Endometrium (tissue), 2 donors: ENCODE measurements at regions not wholly inside any gene's neighbourhood (a gene's known extent, or its start where the extent isn't known, plus 50 kb on each side); places are given as distances from the start of the nearest gene placed in this dataset.
"Not testable (repeated sequence)": the region's sequence is repeated elsewhere in the genome, so short reads cannot be mapped to it uniquely, and the experiment has no call there.

Source experiments
- FAIRE-seq: peaks from 2 replicates; lab custom pipeline; 2012; peaks lifted over from hg19 to GRCh38; lab: Jason Lieb, UNC
- donor health status: control.
- donor health status: control.

DNA sequence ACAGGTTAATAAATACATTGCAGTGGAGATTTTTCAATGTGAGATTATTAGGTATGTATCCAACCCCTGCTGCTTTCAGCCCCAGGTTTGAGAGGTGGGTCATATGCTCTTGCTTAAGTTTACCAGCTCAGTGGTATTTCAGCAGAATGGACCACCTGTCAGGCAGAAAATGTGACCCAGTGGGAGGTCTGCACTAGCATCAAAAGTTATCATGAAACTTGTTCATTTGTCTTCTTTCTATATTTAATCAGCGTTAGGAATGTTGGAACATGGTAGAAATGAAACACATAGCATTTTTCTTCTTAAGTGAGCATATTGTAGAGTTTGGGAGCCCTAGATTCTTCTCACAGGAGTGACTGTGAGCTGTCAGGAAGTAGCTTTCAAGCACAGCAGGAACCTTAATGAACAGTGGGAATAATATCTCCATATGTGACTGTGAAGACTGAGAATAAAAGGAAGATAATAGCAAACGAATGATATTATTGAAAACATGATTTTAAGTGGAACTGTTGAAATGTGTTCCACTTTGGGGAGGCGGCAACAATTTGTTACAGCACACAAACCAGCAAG lies 596.9 kb upstream of the CDH6 start:
- FAIRE-seq: no peak

DNA sequence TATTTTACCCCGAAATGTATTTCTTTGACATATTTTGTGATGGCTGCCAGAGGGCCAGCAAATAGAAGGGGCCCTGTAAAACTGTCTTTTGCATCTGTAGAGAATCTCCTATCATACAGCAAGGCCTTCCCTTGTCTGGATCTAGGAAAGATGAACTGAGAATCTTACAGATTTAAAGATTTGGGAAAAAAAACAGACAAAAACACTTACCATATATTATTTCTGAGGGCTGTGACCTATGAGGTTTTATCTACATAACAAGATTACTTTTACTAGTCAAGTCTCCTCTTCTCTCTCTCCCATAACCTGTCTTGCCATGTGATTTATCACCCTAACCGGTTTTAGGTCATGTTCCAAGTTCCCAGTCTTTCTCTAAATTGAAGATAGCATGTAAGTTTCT lies 599.2 kb upstream of the CDH6 start:
- FAIRE-seq: no peak

DNA sequence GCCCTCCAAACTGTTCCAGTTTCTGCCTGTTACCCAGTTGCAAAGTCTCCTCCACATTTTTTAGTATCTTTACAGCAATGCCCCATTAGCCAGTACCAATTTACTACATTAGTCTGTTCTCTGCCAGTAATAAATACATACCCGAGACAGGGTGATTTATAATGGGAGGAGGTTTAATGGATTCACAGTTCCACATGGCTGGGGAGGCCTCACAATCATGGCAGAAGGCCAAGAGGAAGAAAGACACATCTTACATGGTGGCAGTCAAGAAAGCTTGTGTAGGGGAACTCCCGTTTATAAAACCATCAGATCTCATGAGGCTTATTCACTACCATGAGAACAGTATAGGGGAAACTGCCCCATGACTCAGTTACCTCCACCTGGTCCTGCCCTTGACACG lies 600.7 kb upstream of the CDH6 start:
- FAIRE-seq: no peak

DNA sequence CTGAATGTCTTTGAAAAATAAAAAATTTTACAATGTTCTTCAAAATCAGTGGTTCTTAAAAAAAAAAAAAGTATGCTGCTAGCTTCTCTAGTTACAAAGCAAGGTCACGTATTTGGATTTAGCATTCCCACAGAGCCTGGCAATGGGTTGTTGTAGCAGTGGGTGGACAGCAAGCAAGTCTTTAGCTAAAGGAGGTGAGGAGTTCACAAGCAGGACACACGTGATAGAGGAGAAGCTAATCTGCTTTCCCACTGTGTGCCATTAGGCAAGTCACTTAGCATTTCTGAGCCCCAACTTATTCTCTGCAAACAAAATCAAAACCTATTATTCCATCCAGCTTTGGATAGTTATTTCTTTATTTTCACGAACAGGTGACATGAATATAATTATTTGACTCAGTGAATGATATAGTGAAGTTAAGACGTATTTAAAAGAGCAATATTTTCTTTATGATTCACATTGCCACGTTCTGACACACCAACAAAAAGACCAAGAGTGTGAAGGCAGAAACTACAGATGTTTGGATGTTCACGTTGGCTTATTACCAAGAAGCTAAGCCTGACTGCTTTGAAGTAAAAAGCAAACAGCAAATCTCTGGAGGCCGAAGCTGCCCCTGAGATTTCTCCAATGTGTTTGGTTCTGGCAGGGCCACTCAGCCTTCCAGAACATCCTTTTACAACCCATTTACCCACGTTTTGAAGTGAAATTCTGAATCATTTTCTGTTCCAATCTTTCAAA lies 612.1 kb upstream of the CDH6 start:
- FAIRE-seq: no peak

DNA sequence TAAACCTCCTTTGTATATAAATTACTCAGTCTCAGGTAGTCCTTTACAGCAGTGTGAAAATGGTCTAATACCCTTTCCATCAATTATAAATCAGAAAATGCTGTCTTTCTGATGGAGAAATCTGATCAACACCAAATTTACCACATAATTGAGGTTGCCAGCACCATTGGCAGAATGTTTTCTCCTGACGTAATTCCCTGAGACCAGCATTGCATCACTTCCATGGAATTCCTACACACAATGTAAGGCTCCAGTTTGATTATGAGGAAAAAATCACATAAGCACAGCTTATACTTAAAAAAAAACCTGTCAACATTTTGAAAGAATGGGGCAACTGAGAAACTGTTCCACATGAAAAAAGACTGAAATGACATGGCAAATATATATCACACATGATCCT lies 618.7 kb upstream of the CDH6 start:
- FAIRE-seq: no peak

DNA sequence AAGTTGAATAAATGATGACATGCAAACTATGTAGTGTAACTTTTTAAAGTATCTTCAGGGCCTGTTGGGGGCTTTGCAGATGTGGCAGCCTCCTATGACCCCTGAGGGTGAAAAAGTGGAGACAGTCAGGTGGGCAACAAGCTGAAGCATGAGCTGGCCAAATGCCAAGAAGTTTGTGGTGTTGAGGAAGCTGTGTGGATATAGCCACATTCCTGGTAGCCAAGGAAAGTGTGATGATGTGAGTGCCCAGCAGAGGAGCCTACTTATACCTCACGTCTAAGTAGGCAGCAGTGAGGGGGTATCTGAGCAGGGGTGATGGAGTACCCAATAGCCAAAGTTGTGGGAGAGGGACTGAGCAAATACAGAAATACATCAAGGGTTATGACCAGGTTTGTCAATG lies 621.2 kb upstream of the CDH6 start:
- FAIRE-seq: no peak

DNA sequence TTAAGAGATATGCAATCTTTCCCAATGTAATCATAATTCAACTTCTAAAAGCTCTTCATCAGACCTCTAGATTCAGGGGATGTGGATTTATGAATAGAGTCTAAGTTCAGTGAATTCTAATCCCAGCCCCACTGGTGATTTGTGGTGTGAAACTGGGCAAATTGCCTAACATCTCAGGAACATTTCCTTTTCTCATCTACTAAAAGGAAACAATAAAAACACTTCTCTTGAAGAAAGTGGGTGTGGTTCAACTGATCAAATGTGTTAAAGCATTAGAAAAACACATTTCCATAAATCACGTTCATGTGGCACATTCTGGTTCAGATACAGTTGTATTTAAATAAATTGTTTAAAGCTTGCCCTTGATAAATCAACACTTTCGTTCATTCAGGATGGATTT lies 631.7 kb upstream of the CDH6 start:
- FAIRE-seq: no peak

DNA sequence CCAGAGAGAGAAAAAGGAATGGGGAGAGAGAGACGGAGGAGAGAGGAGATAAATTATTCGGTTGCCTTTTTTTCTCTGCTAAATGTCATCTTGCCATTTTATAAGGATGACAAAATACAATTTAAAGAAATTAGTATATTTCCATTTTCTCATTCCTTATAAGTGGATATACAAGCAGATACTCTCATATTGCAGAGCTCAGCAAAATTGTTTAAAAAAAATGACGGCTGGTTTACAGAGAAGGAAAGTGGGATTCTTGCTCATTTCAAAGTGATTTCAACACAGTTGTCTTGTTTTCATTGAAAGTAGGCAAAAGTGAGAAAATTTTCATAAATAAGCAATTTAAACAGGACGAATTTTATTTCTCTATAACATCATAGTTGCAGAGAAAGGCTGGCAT lies 641.9 kb upstream of the CDH6 start:
- no peak for FAIRE-seq

DNA sequence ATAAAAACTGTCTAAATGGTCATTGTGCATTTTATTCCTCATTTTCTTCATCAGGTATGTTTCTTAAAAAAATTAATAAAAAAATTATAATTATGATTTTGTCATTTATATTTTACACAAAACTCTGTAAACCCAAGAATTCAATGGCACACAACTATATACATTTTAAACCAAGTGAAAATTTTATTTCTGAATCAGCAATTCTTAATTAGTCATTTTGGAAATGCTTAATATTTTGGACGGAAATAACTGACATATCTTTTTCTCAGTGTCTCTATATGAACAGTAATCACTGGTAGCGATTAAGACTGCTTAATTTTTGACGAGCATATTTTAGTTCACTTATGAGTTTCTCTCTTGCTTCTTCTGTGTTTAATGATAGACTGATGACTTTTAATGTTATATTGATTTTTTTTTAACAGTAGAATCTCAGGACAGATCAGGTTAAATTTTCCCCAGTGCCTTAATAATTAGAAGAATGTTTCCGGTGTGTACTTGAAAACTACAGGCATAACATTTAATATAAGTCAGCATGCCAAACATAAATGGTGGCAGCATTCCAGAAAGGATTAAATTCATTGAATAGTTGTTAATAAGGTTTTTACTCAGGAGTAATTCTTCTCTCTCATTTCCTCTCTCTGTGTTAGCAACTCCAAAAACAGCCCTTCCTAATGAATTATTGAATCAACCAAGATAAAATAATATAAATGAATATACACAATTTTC lies 644.7 kb upstream of the CDH6 start:
- FAIRE-seq: no peak

DNA sequence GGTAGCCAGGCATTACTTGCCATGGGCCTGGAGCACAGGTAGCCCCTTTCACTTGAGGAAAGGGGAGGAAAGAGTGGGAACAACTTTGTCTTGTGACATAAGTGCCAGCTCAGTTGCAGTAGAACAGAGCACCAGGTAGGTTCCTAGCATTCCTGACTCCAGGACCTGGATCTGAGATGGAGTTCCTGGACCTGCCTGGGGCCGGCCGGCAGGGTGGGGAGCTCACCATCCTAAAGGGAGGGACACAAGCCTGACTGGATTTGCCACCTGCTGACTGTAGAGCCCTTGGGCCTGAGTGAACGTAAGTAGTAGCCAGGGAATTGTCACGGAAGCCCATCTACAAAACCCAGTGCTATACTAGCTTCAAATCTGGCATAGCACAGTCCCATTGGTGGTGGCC lies 653.3 kb upstream of the CDH6 start:
- no peak for FAIRE-seq

DNA sequence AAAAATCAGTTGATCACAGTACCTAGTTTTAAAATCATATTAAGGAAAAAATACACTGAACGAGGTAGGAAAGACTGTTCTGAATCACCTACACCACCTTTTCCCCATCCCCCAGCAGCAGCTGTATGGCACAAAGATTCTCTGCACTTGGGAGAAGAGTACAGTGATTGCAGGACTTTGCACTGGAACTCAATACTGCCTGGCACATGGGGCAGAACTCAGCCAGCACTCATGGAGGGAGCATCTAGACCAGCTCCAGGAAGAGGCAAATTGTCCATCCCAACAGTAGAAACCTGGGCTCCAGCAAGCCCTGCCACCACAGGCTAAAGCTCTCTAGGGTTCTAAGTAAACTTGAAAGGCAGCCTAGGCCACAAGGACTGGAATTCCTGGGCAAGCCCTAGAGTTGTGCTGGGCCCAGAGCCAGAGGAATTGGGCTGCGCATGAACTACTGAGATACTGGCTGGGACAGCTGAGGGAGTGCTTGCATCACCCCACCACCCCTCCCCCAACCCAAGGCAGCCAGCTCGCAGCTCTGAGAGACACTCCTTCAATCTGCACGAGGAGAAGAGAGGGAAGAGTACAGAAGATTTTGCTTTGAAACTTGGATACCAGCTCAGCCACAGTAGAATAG lies 654.4 kb upstream of the CDH6 start:
- FAIRE-seq: no peak

DNA sequence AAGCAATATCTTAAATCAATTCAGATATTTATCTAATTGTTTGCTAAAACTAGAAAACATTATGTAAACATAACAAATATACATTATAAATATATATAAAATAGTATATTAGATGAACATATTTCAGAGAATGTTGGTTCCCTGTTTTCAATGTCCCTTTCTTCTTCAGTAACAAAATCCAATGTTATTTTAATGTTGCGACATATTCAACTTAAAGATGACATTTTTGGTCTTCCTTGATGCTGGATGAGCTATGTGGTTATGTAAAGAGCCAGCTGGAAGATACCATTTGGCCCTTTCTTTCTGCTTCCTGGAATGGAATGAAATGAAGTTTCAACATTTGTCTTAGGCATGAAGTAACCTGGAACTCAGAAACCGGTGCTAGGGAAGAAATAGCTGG lies 668.1 kb upstream of the CDH6 start:
- no peak for FAIRE-seq

DNA sequence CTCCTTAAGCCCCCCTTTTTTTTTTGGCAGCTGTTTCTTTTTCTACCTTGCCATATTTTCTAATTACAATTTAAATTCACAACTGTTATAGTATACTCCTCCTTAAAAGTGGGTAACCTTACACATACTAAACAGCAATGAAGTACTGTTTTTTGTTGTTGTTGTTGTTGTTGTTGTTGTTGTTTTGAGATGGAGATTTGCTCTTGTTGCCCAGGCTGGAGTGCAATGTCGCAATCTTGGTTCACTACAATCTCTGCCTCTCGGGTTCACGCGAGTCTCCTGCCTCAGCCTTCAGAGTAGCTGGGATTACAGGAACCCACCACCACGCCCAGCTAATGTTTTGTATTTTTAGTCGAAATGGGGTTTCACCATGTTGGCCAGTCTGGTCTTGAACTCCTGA lies 669.1 kb upstream of the CDH6 start:
- no peak for FAIRE-seq

DNA sequence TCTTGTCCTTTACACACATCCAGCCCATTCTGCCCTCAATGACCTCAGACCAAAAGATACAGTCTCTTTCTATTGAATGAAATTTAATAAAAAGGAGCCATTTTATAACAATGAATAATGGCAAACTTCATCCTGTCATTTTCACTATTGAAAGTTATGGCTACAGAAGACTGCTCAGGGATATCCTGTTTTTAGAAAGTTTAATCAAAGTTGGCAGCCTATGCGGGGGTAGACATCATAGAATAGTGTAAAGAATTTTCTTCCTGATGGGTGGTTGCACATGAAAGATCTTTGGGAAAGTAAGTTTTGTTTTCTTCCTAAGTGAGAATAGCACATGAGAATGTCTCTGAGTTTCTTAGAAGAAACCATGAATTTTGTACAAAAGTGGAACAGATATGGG lies 670.4 kb upstream of the CDH6 start:
- no peak for FAIRE-seq

DNA sequence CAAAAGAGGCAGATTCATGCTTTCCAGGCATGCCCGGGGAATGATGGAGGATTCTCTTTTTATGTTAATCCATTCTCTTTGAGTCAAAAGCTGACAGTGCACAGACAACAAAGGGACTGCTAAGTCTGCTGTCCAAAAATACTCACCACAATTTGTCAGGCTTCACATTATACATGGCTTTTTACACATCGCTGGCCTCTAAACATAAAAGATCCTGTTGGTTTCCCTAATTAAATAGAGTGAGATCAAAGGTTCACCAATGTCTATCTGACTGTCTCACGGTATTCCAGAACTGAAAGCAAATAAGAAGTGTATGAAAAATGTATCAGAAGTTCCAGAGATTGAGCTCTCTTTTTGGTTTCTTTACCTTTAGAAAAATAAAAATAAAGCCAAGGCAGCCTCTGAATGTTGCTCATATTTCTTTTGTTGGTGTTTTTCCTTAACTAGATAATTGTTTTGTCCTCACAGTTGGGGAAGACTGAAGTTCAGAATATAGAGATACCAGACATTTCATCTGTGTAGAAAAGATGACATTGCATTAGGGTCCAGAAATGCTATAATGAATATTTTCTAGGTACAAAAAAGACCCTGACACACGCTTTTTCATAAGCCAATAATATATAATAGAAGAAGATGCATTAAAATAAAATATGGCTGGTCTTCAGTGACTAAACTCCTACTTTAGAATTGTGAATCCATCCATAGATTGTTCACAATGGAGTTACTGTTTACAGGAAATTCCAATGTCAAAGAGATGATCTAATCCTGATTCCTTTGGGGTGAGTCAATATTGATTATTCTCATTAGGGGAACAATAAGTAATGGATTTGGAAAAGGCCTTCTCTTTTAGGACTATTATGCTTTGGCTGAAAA lies 688.2 kb upstream of the CDH6 start:
- FAIRE-seq: no peak

DNA sequence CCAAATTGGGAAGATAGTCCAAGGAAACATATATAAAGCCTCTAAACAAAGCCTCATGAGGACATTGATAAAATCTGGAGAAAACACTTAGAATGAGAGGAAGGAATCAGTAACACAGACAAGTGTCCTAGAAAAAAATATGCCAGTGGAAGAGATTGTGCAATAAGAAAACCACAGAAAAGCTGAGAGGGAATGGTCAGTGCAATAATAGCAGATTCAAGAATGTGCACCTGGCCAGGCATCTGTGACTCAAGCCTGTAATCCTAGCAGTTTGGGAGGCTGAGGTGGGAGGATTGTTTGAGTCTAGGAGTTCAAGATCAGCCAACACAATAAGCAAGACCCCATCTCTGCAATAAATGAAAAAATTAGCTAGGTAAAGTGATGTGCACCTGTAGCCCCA lies 691.2 kb upstream of the CDH6 start:
- no peak for FAIRE-seq

DNA sequence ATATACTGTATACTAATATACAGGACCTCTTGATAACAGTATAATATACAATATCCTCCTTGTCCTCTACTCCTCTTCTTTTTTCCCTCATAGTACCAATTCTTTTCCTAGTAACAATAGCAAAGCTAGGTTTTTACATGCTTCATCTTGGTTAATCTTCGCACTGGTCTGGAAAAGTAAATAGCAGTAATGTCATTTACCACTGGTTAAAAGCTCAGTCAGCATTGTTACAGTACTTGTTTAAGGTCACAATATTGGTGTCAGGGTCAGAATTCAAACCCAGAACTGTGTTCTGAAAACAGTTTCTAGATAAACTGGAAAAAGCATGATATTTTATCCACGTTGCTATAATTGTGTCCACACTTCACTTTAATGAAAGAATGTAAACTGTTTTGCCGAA lies 692.4 kb upstream of the CDH6 start:
- no peak for FAIRE-seq

DNA sequence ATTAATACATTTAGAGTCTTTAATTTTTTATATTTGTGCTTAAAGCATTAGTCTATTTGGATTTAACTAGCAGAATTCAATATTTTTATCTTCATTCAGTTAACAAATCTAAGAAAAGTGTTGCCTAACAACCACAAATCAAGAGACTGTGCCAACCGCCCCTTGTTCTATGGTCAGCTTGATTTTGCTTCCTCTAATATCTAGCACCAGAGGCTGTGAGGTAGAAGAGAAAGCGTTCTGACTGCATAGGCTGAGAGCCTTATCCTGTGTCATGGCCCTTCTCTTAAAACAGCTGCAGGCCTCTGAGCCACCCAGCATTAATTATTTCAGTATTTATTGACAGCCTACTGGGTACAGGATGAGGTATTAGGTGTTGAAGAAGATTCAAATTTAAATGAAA lies 693.0 kb upstream of the CDH6 start:
- FAIRE-seq: no peak

DNA sequence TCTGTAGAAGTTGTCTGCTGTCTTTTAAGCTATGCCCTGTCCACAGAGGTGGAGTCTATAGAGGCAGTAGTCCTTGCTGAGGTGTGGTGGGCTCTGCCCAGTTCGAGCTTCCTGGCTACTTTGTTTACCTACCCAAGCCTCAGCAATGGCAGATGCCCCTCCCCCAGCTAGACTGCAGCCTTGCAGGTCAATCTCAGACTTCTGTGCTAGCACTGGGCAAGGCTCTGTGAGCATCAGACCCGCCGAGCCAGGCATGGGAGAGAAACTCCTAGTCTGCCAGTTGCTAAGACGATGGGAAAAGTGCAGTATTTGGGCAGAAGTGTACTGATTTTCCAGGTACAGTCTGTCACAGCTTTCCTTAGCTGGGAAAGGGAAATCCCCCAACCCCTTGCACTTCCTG lies 694.1 kb upstream of the CDH6 start:
- no peak for FAIRE-seq

DNA sequence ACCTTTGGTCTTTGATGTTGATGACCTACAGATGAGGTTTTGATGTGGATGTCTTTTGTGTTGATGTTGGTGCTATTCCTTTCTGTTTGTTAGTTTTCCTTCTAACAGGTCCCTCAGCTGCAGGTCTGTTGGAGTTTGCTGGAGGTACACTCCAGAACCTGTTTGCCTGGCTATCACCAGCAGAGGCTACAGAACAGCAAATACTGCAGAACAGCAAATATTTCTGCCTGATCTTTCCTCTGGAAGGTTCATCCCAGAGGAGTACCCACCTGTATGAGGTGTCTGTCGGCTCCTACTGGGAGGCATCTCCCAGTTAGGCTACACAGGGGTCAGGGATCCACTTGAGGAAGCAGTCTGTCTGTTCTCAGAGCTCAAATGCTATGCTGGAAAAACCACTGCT lies 694.5 kb upstream of the CDH6 start:
- no peak for FAIRE-seq

DNA sequence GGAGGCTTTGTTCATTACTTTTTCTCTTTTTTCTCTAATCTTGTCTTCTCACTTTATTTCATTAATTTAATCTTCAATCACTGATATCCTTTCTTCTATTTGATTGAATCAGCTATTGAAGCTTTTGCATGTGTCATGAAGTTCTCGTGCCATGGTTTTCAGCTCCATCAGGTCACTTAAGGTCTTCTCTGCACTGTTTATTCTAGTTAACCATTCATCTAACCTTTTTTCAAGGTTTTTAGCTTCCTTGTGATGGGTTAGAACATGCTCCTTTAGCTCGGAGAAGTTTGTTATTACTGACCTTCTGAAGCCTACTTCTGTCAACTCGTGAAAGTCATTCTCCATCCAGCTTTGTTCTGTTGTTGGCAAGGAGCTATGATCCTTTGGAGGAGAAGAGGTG lies 695.0 kb upstream of the CDH6 start:
- FAIRE-seq: not testable (repeated sequence)

DNA sequence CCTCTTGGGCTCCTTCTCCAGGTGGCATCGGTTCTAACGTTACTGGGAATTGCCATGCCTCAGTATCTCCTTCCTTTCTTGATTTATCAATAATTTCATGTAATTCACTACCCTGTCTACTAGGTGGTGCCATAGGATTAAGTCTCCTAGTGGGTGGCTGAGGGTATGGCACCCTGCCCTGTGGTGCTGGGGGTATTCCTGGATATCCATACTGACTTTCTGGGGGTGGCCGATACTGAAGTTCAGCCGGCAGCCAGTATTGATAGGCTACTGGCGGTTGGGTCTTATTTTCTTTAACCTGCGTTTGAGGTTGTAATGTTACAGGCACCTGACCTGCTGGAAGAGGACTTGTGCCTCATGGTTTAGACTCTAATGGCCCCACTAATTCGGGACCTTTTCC lies 699.4 kb upstream of the CDH6 start:
- not testable (repeated sequence) for FAIRE-seq
